Progenitor cell of endocrine pancreas (in vitro differentiated cells): ENCODE measurements at regions not wholly inside any gene's neighbourhood (a gene's known extent, or its start where the extent isn't known, plus 50 kb on each side); places are given as distances from the start of the nearest gene placed in this dataset.

ENCODE experiments used
- DNase-seq: peaks from one replicate; pipeline ENCODE4 v3.0.0; 2021; ENCODE audit warnings: low spot score; ENCODE audit not compliant: unreplicated experiment
- H3K27ac Mint-ChIP-seq: 2 replicates; pipeline ENCODE4 v1.8.0; 2021; ENCODE audit warnings: mild to moderate bottlenecking, moderate library complexity, mixed read lengths
- H3K27me3 Mint-ChIP-seq: 2 replicates; pipeline ENCODE4 v1.8.0; 2021; ENCODE audit warnings: mixed read lengths
- H3K36me3 Mint-ChIP-seq: 2 replicates; pipeline ENCODE4 v1.8.0; 2022; ENCODE audit warnings: mixed read lengths; ENCODE audit not compliant: insufficient read depth
- H3K4me1 Mint-ChIP-seq: 2 replicates; pipeline ENCODE4 v1.8.0; 2021; ENCODE audit warnings: low read depth, mixed read lengths
- H3K4me3 Mint-ChIP-seq: 2 replicates; pipeline ENCODE4 v1.8.0; 2021; ENCODE audit warnings: low read depth, mild to moderate bottlenecking, moderate library complexity, mixed read lengths
- H3K9me3 Mint-ChIP-seq: 2 replicates; pipeline ENCODE4 v1.8.0; 2021; ENCODE audit warnings: low read depth, mixed read lengths
- TF ChIP-seq, protein P1 (sequence below): fragments of 200-600 bp; sonication (generic); IDR thresholded peaks from one replicate; pipeline ENCODE4 v1.5.0; 2021; ENCODE audit warnings: antibody characterized with exemption, mild to moderate bottlenecking; ENCODE audit not compliant: unreplicated experiment

DNA sequence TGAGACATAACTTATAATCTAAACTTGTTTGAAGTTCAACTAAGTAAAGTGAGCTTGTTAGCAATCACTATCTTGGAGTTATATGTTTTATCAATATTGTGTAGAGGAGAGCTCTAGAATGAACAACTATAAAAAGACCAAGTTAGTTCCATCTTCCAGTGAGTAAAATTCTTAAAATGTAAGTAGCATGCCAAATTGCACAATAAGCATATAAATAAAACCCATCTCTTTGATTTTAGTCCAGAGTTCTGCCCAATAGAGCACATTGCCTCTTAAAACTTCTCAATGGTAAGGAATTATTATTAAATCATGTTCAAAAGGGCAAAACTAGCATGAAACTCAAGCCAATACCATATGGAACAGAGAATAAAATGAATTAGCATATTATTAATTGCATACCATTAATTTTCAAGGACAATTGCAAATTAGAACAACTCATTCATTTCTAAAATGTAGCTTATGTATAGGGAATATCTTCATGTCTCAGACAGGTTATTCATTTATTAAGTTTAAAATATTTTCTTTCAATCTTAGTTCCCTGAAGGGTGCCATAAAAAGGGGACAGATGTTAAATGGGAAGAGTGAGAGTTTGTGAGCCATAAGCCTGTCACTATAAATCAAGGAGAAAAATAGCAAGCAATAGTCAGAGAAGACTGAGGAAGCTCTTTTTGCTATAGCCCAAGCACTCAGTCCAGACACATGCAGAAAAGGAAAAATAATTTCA lies 507.6 kb downstream of the CENPC start:
- H3K27me3 Mint-ChIP-seq = no peaks in the 10 kb centered on the region
- H3K27ac Mint-ChIP-seq = no peak overlapping the region
- TF ChIP-seq, protein P1, sequence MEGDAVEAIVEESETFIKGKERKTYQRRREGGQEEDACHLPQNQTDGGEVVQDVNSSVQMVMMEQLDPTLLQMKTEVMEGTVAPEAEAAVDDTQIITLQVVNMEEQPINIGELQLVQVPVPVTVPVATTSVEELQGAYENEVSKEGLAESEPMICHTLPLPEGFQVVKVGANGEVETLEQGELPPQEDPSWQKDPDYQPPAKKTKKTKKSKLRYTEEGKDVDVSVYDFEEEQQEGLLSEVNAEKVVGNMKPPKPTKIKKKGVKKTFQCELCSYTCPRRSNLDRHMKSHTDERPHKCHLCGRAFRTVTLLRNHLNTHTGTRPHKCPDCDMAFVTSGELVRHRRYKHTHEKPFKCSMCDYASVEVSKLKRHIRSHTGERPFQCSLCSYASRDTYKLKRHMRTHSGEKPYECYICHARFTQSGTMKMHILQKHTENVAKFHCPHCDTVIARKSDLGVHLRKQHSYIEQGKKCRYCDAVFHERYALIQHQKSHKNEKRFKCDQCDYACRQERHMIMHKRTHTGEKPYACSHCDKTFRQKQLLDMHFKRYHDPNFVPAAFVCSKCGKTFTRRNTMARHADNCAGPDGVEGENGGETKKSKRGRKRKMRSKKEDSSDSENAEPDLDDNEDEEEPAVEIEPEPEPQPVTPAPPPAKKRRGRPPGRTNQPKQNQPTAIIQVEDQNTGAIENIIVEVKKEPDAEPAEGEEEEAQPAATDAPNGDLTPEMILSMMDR = no peak
- H3K9me3 Mint-ChIP-seq = no peaks in the 10 kb centered on the region
- no peaks in the 10 kb centered on the region for H3K36me3 Mint-ChIP-seq
- DNase-seq = no peak
- H3K4me1 Mint-ChIP-seq = peaks cover 2% of the 10 kb centered on the region
- H3K4me3 Mint-ChIP-seq = no peak overlapping the region

- no peak overlapping the region for H3K4me3 Mint-ChIP-seq
- TF ChIP-seq, protein P1 = no peak
- H3K27ac Mint-ChIP-seq = no peak overlapping the region
- no peaks in the 10 kb centered on the region for H3K36me3 Mint-ChIP-seq
- H3K4me1 Mint-ChIP-seq = peaks cover 2% of the 10 kb centered on the region
- no peaks in the 10 kb centered on the region for H3K9me3 Mint-ChIP-seq
- H3K27me3 Mint-ChIP-seq = no peaks in the 10 kb centered on the region
- no peak for DNase-seq
Measured at GRCh38 chr4:67036791-67037190, 508.5 kb downstream of the CENPC start.

GRCh38 chr4:67035986-67036385 lies 509.3 kb downstream of the CENPC start:
- no peaks in the 10 kb centered on the region for H3K27me3 Mint-ChIP-seq
- no peak overlapping the region for H3K27ac Mint-ChIP-seq

DNA sequence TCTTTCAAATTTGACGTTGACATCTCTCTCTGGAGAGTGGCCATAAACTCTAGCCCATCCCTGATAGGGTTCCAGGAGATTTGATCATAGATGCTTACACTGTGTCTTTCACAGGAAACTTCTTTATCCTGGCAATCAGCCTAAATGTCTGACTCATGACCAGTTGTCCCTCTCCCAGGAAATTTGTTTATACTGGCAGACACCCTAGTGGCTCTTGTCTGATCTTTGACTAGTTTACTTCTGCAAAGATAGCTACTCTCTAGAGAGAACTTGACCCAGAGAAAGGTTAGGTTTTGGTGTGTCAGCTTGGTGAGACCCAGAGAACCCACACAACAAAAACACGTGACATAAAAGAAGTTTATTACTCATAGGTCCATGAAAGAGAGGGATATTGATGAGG lies 509.8 kb downstream of the CENPC start:
- no peaks in the 10 kb centered on the region for H3K9me3 Mint-ChIP-seq
- H3K4me3 Mint-ChIP-seq = no peak overlapping the region
- H3K27me3 Mint-ChIP-seq = no peaks in the 10 kb centered on the region
- TF ChIP-seq, protein P1 = no peak
- no peak overlapping the region for H3K27ac Mint-ChIP-seq
- peaks cover 2% of the 10 kb centered on the region for H3K4me1 Mint-ChIP-seq
- H3K36me3 Mint-ChIP-seq = no peaks in the 10 kb centered on the region
- no peak for DNase-seq

More at GRCh38 chr4:67035986-67036385, 509.3 kb downstream of the CENPC start:
- no peak for DNase-seq
- TF ChIP-seq, protein P1 = no peak
- no peaks in the 10 kb centered on the region for H3K9me3 Mint-ChIP-seq
- H3K4me1 Mint-ChIP-seq = peaks cover 2% of the 10 kb centered on the region
- no peak overlapping the region for H3K4me3 Mint-ChIP-seq
- H3K36me3 Mint-ChIP-seq = no peaks in the 10 kb centered on the region

GRCh38 chr4:67030636-67031035 lies 514.7 kb downstream of the CENPC start:
- Mint-ChIP-seq H3K9me3 (no peaks in the 10 kb centered on the region), H3K4me3 (no peak overlapping the region), H3K27ac (no peak overlapping the region), H3K36me3 (no peaks in the 10 kb centered on the region), H3K4me1 (peaks cover 7% of the 10 kb centered on the region), H3K27me3 (no peaks in the 10 kb centered on the region)
- TF ChIP-seq, protein P1 = no peak
- DNase-seq = no peak
